ENCODE measurements at regions not wholly inside any gene's neighbourhood (a gene's known extent, or its start where the extent isn't known, plus 50 kb on each side); places are given as distances from the start of the nearest gene placed in this dataset.
"Not testable (repeated sequence)": the region's sequence is repeated elsewhere in the genome, so short reads cannot be mapped to it uniquely, and the experiment has no call there.

GRCh38 chr18:1436199-1436598, 531.5 kb downstream of the ADCYAP1 start:
- TF ChIP-seq CTCF (IDR thresholded peaks at IDR 0.05; ENCODE audit: insufficient read depth, low read depth, low read length) = no peak
- no peak for DNase-seq (ENCODE audit: low read depth)
- no peak overlapping the region for H3K4me3 ChIP-seq (ENCODE audit: low read depth, low read length)

- DNase-seq (ENCODE audit: low read depth) = no peak
- TF ChIP-seq CTCF (IDR thresholded peaks at IDR 0.05; ENCODE audit: insufficient read depth, low read depth, low read length) = no peak
Measured at GRCh38 chr18:1438458-1438910, 533.8 kb downstream of the ADCYAP1 start.

GRCh38 chr18:1438967-1439366, 534.3 kb downstream of the ADCYAP1 start:
- DNase-seq (ENCODE audit: low read depth) = no peak
- H3K4me3 ChIP-seq (ENCODE audit: low read depth, low read length) = no peak overlapping the region
- TF ChIP-seq CTCF (IDR thresholded peaks at IDR 0.05; ENCODE audit: insufficient read depth, low read depth, low read length) = no peak

More at GRCh38 chr18:1438458-1438910, 533.8 kb downstream of the ADCYAP1 start:
- no peak overlapping the region for H3K4me3 ChIP-seq (ENCODE audit: low read depth, low read length)

DNA sequence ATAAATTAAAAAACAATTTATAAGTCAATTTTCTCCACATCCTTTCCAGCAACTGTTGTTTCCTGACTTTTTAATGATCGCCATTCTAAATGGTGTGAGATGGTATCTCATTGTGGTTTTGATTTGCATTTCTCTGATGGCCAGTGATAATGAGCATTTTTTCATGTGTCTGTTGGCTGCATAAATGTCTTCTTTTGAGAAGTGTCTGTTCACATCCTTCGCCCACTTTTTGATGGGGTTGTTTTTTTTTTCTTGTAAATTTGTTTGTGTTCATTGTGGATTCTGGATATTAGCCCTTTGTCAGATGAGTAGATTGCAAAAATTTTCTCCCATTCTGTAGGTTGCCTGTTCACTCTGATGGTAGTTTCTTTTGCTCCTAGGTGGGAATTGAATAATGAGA, 539.4 kb downstream of the ADCYAP1 start:
- not testable (repeated sequence) for H3K4me3 ChIP-seq (ENCODE audit: low read depth, low read length); DNase-seq (ENCODE audit: low read depth)

GRCh38 chr18:1446765-1447164, 542.1 kb downstream of the ADCYAP1 start:
- no peak for TF ChIP-seq CTCF (IDR thresholded peaks at IDR 0.05; ENCODE audit: insufficient read depth, low read depth, low read length)
- no peak overlapping the region for H3K4me3 ChIP-seq (ENCODE audit: low read depth, low read length)
- no peak for DNase-seq (ENCODE audit: low read depth)

GRCh38 chr18:1452821-1453220, 548.1 kb downstream of the ADCYAP1 start:
- no peak for TF ChIP-seq CTCF (IDR thresholded peaks at IDR 0.05; ENCODE audit: insufficient read depth, low read depth, low read length)
- DNase-seq (ENCODE audit: low read depth) = no peak
- H3K4me3 ChIP-seq (ENCODE audit: low read depth, low read length) = no peak overlapping the region

DNA sequence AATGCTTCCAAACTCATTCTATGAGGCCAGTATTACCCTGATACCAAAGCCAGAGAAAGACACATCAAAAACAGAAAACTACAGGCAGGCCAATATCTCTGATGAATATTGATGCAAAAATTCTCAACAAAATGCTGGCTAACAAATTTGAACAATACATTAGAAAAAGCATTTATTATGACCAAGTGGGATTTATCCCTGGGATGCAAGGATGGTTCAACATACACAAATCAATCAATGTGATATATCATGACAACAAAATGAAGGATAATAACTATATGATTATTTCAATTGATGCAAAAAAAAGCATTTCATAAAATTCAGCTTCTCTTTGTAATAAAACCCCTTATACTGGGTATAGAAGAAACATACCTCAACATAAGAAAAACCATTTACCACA, 550.9 kb downstream of the ADCYAP1 start:
- H3K4me3 ChIP-seq (ENCODE audit: low read depth, low read length) = no peak overlapping the region
- TF ChIP-seq CTCF (IDR thresholded peaks at IDR 0.05; ENCODE audit: insufficient read depth, low read depth, low read length) = no peak
- DNase-seq (ENCODE audit: low read depth) = no peak

Data from fibroblast of villous mesenchyme (primary cell).